ENCODE measurements at regions not wholly inside any gene's neighbourhood (a gene's known extent, or its start where the extent isn't known, plus 50 kb on each side); places are given as distances from the start of the nearest gene placed in this dataset.

- TF ChIP-seq SP1 (IDR thresholded peaks at IDR 0.05) (no peak), BHLHE40 (IDR thresholded peaks at IDR 0.05; ENCODE audit: borderline replicate concordance) (no peak), FOXK2 (IDR thresholded peaks at IDR 0.05) (no peak), FOXM1 (IDR thresholded peaks at IDR 0.05; ENCODE audit: borderline replicate concordance) (no peak), CTBP1 (IDR thresholded peaks at IDR 0.05; ENCODE audit: borderline replicate concordance) (no peak), LEF1 (IDR thresholded peaks at IDR 0.05; ENCODE audit: borderline replicate concordance) (no peak), FOXA1 (IDR thresholded peaks at IDR 0.05) (no peak), ELF4 (IDR thresholded peaks at IDR 0.05) (no peak), HDGF (IDR thresholded peaks at IDR 0.05; ENCODE audit: borderline replicate concordance) (no peak), TARDBP (IDR thresholded peaks at IDR 0.05) (no peak), ZNF384 (IDR thresholded peaks at IDR 0.05) (no peak), ARNT (IDR thresholded peaks at IDR 0.05) (no peak)
Measured at GRCh38 chr4:124184792-124185191, 527.7 kb downstream of the ANKRD50 start.
